T-helper 2 cell treated with Interferon-gamma antibody and Interleukin-4, amounts not matched to agents 5 μg/mL and 100 μg/mL, for 36 hours (primary cell): ENCODE measurements at regions not wholly inside any gene's neighbourhood (a gene's known extent, or its start where the extent isn't known, plus 50 kb on each side); places are given as distances from the start of the nearest gene placed in this dataset.
"Not testable (repeated sequence)": the region's sequence is repeated elsewhere in the genome, so short reads cannot be mapped to it uniquely, and the experiment has no call there.

Experiments used
- DNase-seq: peaks from one replicate; pipeline ENCODE4 v3.0.0; 2021; ENCODE audit warnings: low spot score
- H3K27ac Mint-ChIP-seq: one replicate; pipeline ENCODE4 v1.8.0; 2021; ENCODE audit warnings: mild to moderate bottlenecking, mixed read lengths
- H3K27me3 Mint-ChIP-seq: one replicate; pipeline ENCODE4 v1.8.0; 2021; ENCODE audit warnings: low read depth, mixed read lengths
- H3K36me3 Mint-ChIP-seq: one replicate; pipeline ENCODE4 v1.8.0; 2021; ENCODE audit warnings: low read depth, mixed read lengths
- H3K4me1 Mint-ChIP-seq: one replicate; pipeline ENCODE4 v1.8.0; 2021; ENCODE audit warnings: low read depth, mixed read lengths
- H3K4me3 Mint-ChIP-seq: one replicate; pipeline ENCODE4 v1.8.0; 2022; ENCODE audit warnings: mild to moderate bottlenecking, moderate library complexity, mixed read lengths
- H3K9me3 Mint-ChIP-seq: one replicate; pipeline ENCODE4 v1.8.0; 2021; ENCODE audit warnings: mixed read lengths

DNA sequence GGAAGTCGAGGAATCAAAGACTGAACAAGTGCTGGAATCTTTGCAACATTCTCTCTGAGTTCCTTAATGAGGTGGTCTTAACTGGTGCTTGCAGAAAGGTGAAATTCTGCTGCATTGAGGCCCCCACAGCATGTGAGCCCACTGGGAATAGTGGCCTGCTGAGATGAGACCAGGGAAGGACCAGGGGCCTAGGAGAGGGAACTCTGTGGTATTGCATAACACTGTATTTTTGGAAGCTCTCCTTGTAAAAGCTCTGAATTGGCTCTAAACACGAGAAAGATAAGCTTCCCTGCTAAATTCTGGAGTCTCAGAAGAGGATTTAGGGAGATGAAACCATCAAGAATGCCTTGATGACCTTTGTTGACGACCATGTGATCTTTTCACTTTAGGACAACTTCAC is 100.4 kb upstream of the TSC22D1 start:
- Mint-ChIP-seq H3K36me3 (no peaks in the 10 kb centered on the region), H3K4me1 (no peaks in the 10 kb centered on the region), H3K9me3 (no peaks in the 10 kb centered on the region), H3K27ac (no peak overlapping the region), H3K4me3 (no peak overlapping the region), H3K27me3 (no peaks in the 10 kb centered on the region)
- no peak for DNase-seq

DNA sequence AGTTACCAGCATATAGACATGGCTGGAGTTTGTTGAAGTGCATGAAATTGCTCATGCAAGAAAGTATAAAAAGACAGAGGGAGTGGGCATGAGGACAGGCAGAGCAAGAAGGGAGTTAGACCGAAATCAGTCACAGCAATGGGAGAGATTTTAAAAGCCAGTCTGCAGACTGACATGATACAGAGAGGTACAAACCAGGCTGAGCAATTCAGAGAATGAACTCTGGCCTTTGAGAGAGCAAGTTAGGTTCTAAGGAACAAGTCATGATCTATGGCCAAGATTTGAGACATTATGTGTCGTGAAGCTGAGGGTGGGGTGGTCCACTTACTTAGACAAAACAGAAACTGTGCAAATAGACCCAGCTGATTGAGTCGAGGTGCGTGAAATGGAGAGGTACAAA is 93.4 kb upstream of the TSC22D1 start:
- Mint-ChIP-seq H3K4me3 (no peak overlapping the region), H3K27me3 (no peaks in the 10 kb centered on the region), H3K9me3 (no peaks in the 10 kb centered on the region), H3K36me3 (no peaks in the 10 kb centered on the region), H3K27ac (no peak overlapping the region), H3K4me1 (no peaks in the 10 kb centered on the region)
- no peak for DNase-seq

DNA sequence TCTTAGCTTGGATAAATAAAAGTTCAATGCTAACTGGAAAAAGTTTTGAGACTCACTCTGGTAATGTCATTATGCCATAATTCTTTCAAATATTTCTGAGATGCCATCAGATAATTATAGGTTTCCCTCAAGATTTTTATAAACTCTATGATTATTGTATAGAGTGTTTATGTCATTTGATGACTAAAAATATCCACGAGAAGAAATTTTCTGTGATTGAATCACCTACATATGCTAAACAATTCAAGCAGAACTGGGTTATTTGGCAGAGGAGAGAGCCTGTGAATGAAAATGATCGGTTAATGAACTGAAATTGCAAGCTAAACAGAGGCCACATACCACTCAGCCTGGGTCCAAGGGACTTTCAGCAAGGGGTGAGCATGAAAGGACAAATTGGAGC is 92.6 kb upstream of the TSC22D1 start:
- no peak for DNase-seq
- H3K9me3 Mint-ChIP-seq, result no peaks in the 10 kb centered on the region
- no peaks in the 10 kb centered on the region for H3K4me1 Mint-ChIP-seq
- no peaks in the 10 kb centered on the region for H3K27me3 Mint-ChIP-seq
- no peak overlapping the region for H3K27ac Mint-ChIP-seq
- no peak overlapping the region for H3K4me3 Mint-ChIP-seq
- no peaks in the 10 kb centered on the region for H3K36me3 Mint-ChIP-seq

DNA sequence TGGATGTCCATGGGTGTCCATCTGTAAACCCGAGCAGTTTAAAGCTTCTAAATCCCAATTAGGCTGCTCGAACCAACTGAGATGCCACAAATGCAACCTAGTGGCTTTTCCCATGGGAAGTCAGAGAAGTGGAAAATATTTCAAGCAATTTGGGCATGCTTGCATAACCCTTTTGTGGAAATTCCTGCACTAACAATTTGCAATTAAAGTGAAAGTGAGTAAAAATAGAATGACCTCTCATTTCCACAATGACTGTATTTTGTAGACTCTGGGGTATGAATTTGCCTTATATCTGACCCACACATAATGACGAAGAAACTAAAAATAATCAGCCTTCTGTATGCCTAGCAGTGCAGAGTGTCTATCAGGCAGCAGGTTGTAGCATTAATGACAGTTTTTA is 91.8 kb upstream of the TSC22D1 start:
- DNase-seq, result no peak
- Mint-ChIP-seq H3K9me3 (no peaks in the 10 kb centered on the region), H3K4me3 (no peak overlapping the region), H3K4me1 (no peaks in the 10 kb centered on the region), H3K27ac (no peak overlapping the region), H3K27me3 (no peaks in the 10 kb centered on the region), H3K36me3 (no peaks in the 10 kb centered on the region)

DNA sequence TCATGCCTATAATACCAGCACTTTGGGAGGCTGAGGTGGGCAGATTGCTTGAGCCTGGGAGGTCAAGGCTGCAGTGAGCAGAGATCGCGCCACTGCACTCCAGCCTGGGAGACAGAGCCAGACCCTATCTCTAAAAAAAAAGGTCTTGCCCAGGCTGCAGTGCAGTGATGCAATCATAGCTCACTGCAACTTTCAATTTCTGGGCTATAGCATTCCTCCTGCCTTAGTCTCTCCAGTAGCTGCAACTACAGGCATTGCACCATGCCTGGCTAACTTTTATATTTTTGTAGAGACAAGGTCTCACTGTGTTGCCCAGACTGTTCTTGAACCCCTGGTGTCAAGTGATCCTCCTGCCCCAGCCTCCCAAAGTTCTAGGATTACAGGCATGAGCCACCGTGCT is 90.4 kb upstream of the TSC22D1 start:
- H3K27ac Mint-ChIP-seq, H3K27me3 Mint-ChIP-seq, DNase-seq, H3K36me3 Mint-ChIP-seq, H3K9me3 Mint-ChIP-seq, H3K4me3 Mint-ChIP-seq, H3K4me1 Mint-ChIP-seq: not testable (repeated sequence)

DNA sequence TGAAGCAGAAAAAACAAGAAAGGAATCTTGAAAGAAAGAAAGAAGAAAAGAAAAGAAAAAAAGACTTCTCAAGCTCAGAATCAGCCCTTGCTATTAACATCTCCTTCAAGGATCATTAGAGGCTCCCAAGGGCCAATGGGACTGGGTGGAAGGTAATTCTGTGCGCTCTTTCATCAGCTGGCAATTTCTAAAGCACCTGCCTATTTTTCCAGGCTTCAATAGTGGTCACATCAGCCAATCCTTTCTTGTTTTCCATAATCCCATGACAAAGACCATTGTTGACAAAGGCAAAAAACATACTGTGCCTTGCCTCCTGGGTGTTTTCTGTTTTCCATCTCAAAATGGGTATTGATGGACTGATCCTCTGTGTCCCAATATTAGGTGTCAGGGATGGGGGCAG is 88.2 kb upstream of the TSC22D1 start:
- Mint-ChIP-seq H3K9me3 (no peaks in the 10 kb centered on the region), H3K27me3 (peaks cover 2% of the 10 kb centered on the region), H3K27ac (no peak overlapping the region), H3K4me3 (no peak overlapping the region), H3K36me3 (no peaks in the 10 kb centered on the region), H3K4me1 (no peaks in the 10 kb centered on the region)
- no peak for DNase-seq

DNA sequence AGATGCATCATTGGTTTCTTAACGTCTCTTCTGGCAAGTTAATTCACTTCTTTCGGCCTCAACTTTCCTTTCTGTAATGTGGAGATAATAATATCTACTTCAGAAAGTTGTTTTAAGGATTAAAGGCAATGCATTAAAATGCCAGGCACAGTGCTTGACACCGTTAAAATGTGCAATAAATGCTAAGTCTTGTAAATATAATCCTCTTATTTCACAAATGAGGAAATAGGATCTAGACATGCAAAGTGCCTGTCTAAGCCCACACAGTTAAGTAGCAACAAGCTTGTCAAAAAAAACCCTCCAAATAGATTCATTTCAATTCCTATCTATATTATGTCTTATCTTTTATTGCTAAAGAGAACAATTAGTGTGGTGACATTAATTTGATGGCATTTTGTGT is 86.4 kb upstream of the TSC22D1 start:
- H3K27ac Mint-ChIP-seq, result no peak overlapping the region
- H3K4me3 Mint-ChIP-seq, result no peak overlapping the region
- peaks cover 2% of the 10 kb centered on the region for H3K27me3 Mint-ChIP-seq

DNA sequence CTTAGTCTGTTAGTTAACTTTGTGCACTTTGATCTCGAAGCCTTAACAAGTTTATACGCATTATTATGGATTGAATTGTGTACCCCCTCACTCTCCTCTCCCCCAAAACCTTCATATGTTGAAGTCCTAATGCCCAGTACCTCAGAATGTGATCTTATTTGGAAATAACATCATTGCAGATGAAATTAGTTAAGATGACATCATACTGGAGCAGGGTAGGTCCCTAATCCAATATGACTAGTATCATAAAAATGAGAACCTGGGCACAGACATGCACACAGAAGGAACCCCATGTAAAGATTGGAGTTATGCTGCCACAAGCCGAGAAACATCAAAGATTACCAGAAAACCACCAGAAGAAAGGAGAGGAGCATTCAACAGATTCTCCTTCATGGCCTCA is 85.8 kb upstream of the TSC22D1 start:
- no peaks in the 10 kb centered on the region for H3K9me3 Mint-ChIP-seq
- no peaks in the 10 kb centered on the region for H3K4me1 Mint-ChIP-seq
- no peak overlapping the region for H3K27ac Mint-ChIP-seq
- peaks cover 2% of the 10 kb centered on the region for H3K27me3 Mint-ChIP-seq
- DNase-seq, result no peak
- H3K36me3 Mint-ChIP-seq, result no peaks in the 10 kb centered on the region
- no peak overlapping the region for H3K4me3 Mint-ChIP-seq

More for the DNA sequence above, 86.4 kb upstream of the TSC22D1 start:
- DNase-seq, result no peak
- Mint-ChIP-seq H3K36me3 (no peaks in the 10 kb centered on the region), H3K4me1 (no peaks in the 10 kb centered on the region), H3K9me3 (no peaks in the 10 kb centered on the region)

DNA sequence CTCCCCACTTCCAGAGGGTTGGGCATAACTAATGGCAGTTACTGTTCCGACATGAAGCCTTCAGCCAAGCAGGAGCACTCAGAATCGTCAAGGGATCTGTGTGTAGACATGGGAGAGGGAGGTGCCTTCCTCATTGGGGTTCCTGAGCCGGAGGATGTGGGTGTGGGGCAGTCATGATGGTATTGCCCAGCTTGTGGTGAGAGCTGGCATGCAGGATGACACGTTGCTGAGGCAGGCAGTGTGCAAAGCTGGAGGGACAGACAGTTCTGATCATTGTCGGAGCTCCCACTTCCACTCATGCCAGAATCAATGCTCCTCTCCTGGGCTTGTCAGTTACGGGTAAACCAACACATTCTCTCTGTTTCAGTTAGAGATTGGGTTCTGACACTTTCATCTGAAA is 83.9 kb upstream of the TSC22D1 start:
- H3K27me3 Mint-ChIP-seq, result peaks cover 2% of the 10 kb centered on the region
- H3K4me1 Mint-ChIP-seq, result no peaks in the 10 kb centered on the region
- no peak overlapping the region for H3K4me3 Mint-ChIP-seq
- no peaks in the 10 kb centered on the region for H3K9me3 Mint-ChIP-seq
- no peak for DNase-seq
- H3K36me3 Mint-ChIP-seq, result no peaks in the 10 kb centered on the region
- no peak overlapping the region for H3K27ac Mint-ChIP-seq

DNA sequence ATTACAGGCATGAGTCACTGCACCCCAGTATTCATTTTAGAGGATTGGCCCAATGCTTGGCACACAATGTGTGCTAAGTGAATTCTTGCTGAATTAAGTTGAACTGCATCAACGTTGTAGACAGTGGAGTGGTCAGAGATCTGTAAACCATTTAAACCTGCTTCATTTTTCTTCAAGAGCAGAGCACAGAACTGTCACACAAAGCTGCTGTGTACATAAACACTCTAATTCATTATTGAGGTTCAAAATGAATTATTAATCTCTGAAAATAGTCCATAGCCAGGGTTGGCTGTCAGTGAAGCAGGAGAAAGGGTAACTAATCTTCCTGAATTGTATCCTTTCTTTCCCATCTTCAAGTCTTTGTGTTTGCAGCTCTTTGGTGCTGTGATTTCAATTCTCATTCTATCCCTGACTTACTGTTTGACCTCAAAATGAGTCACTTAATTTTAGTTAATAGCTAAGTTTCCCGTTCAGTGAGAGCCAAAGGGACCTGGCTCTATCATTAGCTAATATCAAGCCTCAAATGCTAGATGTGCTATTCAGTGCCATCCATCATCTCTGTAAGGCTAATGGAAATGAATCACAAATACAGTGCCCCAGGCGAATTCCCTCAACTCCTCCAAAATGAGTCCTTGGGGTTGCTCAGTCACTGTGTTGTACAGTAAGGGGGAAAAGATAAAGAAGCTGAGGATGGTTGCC is 77.0 kb upstream of the TSC22D1 start:
- Mint-ChIP-seq H3K9me3 (no peaks in the 10 kb centered on the region), H3K27me3 (peaks cover 2% of the 10 kb centered on the region), H3K4me3 (no peak overlapping the region), H3K4me1 (peaks cover 5% of the 10 kb centered on the region), H3K27ac (no peak overlapping the region), H3K36me3 (no peaks in the 10 kb centered on the region)
- DNase-seq, result no peak

DNA sequence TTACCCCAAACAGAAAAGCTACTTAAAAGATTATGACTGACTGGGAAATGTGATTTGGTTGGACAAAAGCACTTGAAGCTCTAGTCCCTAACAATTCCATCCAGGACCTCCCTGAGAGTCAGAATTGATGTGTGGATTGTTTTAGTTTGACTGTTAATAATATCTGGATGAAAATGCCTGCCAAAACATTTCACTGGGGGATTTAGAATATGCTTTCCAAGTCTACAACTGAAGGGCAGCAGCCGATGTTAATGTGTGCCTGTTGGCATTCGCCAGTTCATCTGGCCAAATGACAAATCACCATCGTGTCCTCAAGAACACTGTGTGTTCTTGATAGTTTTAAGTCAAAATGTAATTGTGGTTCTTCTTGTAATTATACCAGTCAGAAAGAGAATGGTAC is 76.0 kb upstream of the TSC22D1 start:
- H3K36me3 Mint-ChIP-seq, result no peaks in the 10 kb centered on the region
- no peak overlapping the region for H3K27ac Mint-ChIP-seq
- H3K4me1 Mint-ChIP-seq, result peaks cover 5% of the 10 kb centered on the region
- H3K4me3 Mint-ChIP-seq, result no peak overlapping the region
- peaks cover 3% of the 10 kb centered on the region for H3K27me3 Mint-ChIP-seq
- no peak for DNase-seq
- no peaks in the 10 kb centered on the region for H3K9me3 Mint-ChIP-seq

DNA sequence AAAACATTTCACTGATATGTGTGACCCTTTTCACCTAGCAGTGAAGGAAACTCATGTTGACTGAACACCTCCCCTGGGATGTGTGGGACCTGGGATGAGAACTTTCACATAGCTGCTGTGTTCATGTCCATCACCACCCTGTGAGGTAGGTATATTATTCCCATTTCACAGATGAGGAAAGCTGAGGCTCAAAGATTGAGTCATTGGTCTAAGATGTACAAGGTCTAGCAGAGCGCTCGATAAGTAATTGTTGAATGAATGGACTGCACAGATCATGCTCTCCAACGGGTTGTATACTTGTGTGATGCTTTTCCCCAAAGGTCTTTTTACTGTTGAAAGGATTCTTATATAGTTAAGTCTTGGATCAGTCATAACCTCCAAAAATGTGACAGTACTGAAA is 75.6 kb upstream of the TSC22D1 start:
- no peak for DNase-seq
- Mint-ChIP-seq H3K36me3 (no peaks in the 10 kb centered on the region), H3K4me3 (no peak overlapping the region), H3K27me3 (peaks cover 5% of the 10 kb centered on the region), H3K9me3 (no peaks in the 10 kb centered on the region), H3K27ac (no peak overlapping the region), H3K4me1 (peaks cover 5% of the 10 kb centered on the region)

DNA sequence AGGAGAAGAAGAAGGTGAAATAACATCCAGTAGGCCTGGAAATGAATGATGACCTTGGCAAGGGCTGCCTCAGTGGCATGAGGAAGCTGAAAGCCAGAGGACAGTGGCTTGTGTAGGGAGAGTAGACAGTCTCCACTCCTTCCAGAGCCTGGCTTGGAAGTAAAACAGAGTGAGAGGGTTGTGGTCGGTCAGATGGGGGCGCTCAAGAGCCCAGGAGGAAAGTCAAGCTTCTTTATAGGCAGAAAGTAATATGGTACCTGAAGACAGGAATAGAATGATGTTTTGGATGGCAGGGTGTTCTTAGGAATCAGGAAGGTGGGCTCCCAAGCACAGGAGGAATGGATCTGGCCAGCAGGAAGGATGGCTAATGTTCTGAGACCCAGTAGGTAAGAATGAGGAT is 75.1 kb upstream of the TSC22D1 start:
- Mint-ChIP-seq H3K4me3 (no peak overlapping the region), H3K36me3 (no peaks in the 10 kb centered on the region), H3K4me1 (peaks cover 5% of the 10 kb centered on the region), H3K9me3 (no peaks in the 10 kb centered on the region), H3K27ac (no peak overlapping the region), H3K27me3 (peaks cover 5% of the 10 kb centered on the region)
- no peak for DNase-seq

DNA sequence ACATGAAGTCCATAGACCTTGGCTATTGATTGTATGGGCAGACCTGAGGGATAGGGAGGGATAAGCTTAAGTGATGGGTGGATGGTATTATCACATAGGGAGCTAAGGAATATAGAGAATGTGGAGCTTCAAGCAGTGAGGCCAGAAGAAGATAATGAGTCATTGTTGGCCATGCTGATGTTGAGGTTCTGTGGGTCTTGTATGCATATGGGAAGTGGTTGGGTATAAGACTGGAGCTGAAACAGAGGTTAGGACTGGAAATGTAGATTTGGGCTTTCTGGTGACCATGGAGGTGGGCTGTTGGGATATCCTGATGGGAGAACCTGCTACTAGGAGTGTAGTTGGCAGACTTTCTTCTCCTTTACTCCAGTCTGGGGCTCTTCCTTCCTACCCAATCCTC is 73.7 kb upstream of the TSC22D1 start:
- Mint-ChIP-seq H3K4me3 (no peak overlapping the region), H3K4me1 (peaks cover 5% of the 10 kb centered on the region), H3K9me3 (no peaks in the 10 kb centered on the region), H3K27me3 (peaks cover 6% of the 10 kb centered on the region), H3K36me3 (no peaks in the 10 kb centered on the region), H3K27ac (no peak overlapping the region)
- DNase-seq, result no peak

DNA sequence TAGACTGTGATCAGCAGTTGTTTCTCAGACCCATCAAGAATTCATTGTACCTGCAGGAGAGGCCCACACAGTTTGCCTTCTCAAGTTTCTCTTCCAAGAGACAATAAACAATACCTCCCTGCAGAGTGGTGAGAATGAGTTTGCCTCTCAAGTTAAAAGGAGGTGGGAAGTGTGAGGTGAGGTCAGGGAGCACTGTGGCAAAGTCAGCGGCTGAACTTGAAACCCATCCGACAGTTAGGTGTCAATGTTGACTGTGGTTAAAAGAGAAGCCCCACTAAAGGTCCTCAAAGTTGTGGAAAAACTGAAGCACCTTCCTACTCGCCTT is 72.9 kb upstream of the TSC22D1 start:
- H3K4me3 Mint-ChIP-seq, result no peak overlapping the region
- H3K36me3 Mint-ChIP-seq, result no peaks in the 10 kb centered on the region
- H3K27me3 Mint-ChIP-seq, result peaks cover 6% of the 10 kb centered on the region
- no peaks in the 10 kb centered on the region for H3K9me3 Mint-ChIP-seq
- DNase-seq, result peak; percentile 52
- peaks cover 5% of the 10 kb centered on the region for H3K4me1 Mint-ChIP-seq
- H3K27ac Mint-ChIP-seq, result no peak overlapping the region
